GM18511 (cell line): ENCODE measurements at regions not wholly inside any gene's neighbourhood (a gene's known extent, or its start where the extent isn't known, plus 50 kb on each side); places are given as distances from the start of the nearest gene placed in this dataset.
"Not testable (repeated sequence)": the region's sequence is repeated elsewhere in the genome, so short reads cannot be mapped to it uniquely, and the experiment has no call there.

Source experiments
- ATAC-seq: cut with Tn5 transposase; IDR thresholded peaks from one replicate; pipeline ENCODE4 v1.9.1; 2021; ENCODE audit warnings: mild to moderate bottlenecking, moderate library complexity; ENCODE audit not compliant: unreplicated experiment

DNA sequence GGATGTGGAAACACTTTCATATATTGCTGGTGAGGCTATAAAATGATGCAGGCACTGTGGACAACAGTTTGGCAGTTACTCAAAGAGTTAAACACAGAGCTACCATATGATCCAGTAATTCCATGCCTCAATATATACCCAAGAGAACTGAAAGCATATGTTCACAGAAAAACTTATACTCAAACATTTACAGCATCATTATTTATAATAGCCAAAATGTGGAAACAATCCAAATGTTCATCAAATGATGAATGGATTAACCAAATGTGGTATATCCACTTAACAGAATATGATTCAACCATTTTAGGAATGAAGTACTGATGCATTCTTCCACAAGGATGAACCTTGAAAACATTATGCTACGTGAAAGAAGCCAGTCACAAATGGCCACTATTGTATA, 603.8 kb downstream of the IQCM start:
- no peak for ATAC-seq

DNA sequence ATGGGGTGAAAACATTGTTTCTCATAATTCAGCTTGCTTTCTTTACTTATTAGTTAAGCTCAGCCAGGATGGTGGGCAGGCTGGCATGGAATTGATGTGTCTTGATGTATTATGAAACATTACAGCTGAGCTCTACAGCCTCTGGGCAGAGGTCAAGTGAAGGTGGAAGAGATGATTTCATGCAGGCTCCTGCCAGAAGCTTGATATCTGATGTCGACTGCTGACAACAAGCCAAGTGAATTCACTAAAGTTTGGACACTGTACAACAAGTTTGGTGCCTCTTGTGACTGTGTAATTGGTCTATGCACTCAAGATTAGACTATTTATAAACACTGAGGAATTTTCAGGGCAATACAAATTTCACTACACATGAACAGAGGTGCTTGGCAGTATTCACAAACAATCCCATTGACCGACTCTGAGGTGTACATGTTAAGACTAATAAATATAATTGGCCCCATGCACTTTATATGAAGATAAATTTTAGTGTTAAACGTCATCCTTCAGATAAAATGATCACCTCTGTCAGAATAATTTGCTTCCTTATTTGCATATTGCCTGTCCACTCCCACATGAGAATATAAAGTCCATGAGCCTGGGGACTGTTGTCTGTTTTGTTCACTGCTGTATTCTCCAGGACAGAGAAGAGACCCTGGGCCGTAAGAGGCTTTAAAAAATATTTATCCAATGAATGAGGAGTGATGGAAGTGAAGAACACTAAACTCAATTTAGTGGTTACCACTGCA, 612.2 kb downstream of the IQCM start:
- no peak for ATAC-seq

DNA sequence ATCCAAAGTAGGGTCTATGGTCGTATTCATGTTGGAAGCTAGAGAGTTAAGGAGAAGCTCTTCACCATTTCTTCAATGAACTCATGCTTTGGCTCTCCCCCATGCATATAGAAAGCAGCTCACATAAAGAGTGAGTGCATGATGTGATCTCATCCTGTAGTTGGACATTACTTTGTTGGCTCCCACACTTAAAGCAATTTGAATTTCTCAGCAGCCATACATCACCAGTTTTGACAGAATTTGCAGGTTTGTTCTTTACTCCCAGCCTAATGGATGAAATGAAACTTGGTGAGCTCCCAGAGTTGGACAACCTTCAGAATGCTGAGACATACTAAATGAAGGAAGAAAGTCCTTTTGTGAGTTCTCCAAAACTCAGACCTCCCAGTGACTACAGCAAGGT, 613.5 kb downstream of the IQCM start:
- no peak for ATAC-seq

DNA sequence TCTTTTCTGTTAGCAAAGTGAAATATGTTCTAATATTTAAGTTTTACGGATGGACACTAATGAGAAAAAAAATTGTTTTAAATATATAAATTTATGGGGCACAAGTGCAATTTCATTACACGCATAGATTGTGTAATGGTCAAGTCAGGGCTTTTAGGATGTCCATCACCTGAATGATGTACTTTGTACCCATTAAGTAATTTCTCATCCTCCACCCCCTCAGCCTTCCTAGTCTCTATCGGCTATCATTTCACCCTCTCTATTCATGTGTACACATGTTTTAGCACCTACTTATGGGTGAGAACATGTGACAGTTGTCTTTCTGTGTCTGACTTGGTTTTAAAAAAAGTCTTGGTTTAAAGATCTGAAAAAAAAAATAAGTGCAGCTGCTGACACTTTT, 616.0 kb downstream of the IQCM start:
- no peak for ATAC-seq

DNA sequence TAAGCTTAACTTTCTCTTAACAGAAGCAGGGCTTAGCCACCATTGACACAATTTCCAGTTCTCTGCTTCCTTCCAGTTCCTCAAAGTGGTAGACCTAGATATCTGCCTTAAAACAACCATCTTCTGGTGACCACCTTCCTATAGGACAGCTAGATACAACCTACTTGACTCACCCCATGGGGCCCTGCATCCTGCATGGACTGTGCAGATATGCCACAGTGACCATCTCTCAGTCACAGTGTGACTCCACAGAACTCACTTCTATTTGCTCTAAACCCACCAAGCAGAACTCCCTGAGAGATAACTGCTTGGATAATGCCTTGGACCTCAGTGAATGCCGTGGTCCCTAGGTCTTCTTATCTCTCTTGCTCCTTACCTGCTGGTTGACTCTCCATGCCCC, 621.6 kb downstream of the IQCM start:
- ATAC-seq: no peak

DNA sequence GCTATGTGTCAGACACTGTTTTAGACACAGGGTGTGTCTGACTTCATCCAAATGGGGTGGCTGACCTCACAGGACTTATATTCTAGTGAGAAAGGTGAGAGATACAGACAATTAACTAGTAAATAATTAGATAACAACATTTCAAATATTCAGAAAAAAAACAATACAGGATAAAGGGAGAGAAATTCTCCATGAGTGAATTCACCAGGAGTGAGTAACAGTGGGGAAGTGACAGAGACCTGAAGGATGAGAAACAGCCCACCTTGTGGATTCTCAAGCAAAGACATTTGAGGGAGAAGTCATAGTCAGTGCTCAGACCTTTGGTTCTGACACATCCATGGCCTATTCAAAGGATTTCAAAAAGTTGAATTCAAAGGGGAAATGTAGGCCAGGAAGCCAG, 627.9 kb downstream of the IQCM start:
- ATAC-seq: no peak

DNA sequence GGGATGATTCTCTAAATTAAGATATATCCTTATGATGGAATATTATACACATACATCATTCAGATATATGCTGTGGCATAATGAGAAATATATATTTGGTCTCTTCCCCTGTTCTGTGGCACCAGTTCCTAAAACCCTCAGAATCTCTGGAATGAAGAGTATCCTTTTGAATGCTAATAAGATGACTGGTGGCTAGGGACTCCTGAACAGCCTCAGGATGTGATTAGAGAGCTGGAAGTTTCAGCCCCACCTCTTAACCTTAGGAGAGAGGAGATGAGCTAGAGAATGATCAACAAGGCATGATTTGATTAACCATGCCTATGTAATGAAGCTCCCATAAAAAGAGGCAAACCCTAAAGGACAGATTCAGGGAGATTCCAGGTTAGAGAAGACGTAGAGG, 632.0 kb downstream of the IQCM start:
- ATAC-seq: no peak

DNA sequence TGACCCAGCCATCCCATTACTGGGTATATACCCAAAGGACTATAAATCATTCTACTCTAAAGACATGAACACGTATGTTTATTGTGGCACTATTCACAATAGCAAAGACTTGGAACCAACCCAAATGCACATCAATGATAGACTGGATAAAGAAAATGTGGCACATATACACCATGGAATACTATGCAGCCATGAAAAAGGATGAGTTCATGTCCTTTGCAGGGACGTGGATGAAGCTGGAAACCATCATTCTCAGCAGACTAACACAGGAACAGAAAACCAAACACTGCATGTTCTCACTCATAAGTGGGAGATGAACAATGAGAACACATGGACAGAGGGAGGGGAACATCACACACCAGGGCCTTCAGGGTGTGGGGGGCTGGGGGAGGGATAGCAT, 634.2 kb downstream of the IQCM start:
- ATAC-seq: not testable (repeated sequence)

DNA sequence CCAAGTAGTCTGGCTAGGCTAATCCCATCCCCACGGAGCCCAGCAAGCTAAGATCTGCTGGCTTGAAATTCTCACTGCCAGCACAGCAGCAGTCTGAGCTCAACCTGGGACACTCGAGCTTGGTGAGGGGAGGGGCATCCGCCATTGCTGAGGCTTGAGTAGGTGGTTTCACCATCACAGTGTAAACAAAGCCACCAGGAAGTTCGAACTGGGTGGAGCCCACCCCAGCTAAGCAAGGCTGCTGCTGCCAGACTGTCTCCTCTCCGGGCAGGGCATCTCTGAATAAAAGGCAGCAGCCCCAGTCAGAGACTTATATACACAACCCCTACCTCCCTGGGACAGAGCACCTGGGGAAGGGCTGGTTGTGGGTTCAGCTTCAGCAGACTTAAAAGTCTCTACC, 639.6 kb downstream of the IQCM start:
- ATAC-seq: no peak

DNA sequence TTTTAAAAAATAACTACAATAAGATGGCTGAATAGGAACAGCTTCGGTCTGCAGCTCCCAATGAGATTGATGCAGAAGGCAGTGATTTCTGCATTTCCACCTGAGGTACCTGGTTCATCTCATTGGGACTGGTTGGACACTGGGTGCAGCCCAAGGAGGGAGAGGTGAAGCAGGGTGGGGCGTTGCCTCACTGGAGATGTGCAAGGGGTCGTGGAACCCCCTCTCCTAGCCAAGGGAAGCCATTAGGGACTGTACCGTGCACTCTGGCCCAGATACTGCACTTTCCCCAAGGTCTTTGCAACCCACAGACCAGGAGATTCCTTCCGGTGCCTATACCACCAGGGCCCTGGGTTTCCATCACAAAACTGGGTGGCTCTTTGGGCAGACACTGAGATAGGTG, 640.1 kb downstream of the IQCM start:
- no peak for ATAC-seq

DNA sequence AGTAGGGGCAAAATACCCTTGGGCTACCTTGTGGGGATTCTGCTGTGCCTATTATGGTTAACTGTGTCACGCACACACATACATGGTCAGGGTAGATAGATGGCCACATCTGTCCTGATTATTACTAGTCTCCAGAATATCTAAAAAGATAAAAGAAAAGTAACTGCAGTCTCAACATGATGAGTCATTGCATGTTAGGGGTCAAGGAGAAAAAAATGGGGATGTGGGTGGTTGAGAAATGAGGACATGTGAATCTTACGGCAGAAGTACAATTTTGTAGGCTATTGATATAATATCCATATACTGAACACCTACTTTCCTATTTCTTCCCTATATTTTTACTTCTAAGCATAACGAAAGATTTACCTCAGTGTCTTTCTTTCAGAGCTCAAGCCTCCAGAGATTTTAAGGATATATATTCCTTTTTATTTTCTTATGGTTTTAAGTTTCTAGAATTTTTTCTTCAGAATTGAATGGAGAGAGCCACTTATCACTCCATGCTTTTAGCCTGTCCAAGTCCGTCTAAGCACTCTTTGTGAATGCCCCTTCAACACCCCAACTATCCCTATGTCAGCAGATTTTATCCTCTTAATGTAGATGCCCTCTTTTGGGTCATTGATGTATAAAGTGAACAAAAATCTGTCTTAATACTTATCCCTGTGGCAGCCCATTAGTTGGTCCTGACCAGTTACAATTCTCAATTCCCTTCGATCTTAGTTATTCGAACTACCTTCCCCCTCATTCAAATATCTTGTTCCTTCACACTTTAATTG, 642.2 kb downstream of the IQCM start:
- ATAC-seq: no peak

DNA sequence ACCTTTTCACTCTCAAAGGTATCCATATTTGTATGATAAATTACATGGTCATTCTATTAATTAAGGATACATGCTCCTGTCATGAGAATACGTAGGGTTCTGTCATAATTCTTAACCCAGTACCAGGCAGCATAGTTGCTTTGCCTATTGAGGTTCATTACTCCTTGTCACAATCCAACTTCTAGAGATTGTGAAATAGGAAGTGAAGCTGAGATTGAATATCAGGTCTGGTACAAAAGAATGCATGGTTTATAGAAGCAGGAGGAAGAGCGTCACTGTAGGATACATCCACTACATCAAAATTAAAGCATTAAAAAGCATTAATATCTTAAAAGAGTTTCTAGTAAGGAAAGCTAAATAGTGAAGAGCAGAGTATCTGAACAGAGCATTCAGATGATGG, 647.0 kb downstream of the IQCM start:
- ATAC-seq: no peak

DNA sequence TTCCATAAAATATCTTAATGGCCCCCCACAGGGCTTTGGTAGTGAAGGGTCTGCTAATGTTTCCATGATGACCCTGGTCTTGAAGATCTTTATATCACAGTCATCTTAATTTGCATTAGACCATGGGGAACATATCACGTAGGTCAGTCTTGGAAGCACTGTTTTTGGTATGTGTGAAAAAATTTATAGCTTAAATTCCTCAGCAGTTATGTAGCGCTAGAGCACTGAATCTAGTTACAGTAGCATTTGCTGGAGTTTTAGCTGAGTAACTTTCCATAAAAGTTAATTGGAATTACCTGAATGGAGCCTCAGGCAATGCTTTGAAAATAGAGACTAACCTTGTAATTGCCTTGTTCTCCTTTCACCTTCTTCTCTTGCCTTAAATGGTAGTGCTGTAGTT, 648.8 kb downstream of the IQCM start:
- ATAC-seq: no peak

DNA sequence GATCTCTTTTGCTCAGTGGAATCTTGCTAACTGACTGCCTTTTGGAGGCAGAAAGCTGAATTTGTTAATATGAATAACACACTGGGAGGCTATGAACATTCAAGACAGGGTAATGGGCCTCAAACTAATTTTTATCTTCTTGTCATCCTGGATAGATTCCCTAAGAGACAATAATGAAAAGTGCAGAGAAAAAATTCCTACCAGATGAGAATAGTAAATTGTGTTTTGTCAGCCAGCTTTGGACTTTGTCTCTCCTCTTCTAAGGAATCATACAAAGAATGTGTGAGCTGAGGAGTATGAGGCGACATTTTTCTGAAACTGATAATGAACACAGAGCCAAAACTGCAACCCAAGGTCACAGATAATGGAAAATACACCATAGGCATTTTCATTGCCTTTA, 649.3 kb downstream of the IQCM start:
- no peak for ATAC-seq

DNA sequence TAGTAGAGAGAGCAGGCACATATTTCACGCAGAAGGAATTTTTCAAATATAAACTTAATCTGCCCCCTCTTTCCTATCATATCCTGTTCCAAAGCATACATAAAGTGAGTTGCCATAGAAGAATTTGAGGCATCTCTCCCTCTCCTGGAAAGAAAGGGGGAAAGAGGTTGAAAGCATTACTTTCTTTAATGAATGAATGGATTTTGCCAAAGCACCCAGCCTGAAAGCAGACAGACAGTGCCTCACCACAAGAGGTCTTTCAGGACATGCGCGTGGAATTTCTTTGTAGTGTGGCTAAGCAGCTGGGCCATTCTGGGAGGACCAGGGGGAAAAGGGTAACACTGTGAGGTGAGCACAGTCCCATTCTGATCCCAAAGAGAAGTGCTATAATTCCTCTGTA, 651.4 kb downstream of the IQCM start:
- ATAC-seq: no peak

DNA sequence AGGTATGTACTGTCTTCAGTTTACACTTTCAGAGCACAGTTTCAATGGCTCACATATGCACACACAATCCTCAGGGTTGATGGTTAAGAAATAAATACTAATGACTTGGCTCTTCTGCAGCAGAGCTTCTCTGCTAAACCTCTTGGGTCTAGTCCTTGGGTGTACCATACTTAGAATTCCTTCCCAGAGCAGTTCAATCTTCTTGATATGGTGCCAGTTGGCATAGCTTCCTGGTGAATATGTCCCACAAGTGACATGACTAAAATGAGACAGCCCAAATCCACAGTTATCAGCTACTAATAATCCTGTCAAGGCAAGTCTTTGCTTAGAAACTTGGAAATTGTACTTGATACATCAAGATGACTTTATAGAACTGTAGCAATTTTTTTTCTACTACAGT, 654.4 kb downstream of the IQCM start:
- no peak for ATAC-seq

DNA sequence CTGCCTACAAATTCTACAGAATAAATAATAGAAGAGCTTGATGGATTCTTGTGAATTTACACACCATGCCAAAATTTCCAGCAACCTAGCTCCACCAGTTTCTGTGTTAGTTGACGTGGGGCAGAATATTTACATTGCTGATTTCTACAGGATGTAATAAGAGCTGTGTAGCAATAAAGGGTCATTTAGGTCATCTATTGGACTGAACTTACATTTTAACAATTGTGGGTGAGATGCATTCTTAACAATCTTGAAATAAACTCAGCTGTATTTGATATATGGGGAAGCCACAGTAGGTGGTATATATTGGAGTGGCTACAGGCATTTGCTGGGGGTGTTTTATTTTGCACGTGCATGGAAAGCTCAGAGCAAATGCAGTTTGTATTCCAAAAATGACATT, 655.3 kb downstream of the IQCM start:
- ATAC-seq: no peak

DNA sequence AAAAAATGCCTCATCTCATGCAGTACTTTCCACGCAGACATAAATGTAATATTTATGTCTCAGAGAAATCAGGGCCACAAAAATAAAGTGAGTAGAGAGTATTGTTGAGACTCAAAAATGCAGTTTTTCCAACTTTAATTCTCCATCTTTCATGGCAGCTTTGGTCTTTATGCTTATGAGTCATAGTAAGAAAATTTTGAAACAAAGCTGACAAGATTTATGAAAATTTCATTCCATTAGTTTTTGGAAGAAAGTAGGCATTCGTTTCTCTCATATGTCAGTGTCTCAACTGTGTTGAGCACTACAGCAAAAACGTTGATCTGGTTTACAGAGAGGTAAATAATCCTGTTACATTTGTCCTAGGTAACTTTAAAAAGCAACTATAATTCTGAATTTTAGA, 656.8 kb downstream of the IQCM start:
- ATAC-seq: no peak

DNA sequence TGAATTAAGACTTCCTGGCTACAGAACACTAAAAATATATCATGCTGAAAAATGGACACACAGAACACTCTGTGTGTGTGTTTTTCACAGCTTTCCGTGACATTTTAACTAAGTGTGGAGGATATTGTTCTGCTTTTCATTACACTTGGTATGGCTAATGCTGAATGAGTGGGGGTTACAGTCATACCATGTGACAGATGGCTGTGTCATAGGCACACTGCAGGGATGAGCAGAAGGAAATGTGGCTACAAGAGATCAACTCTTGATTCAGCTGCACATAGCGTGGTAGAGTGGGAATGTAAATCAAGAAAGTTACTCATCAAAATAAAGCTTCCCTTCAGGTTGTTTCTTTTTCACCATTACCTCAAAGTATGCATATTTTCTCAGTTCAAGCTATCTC, 669.8 kb downstream of the IQCM start:
- ATAC-seq: no peak

DNA sequence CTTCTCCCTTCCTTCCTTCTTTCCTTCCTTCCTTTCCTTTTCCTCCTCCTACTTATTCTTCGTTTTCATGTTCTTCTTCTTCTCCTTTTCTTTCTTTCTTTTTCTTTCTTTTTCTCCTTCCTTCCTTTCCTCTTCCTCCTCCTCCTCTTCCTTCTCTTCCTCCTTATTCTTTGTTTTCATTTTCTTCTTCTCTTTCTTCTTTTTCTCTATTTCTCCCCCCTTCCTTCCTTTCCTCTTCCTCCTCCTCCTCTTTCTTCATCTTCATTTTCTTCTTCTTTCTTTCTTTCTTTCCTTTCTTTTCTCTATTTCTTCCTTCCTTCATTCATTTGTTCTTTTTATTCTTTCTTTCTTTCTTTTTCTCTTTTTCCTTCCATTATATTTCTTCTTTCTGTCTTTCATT, 671.6 kb downstream of the IQCM start:
- ATAC-seq: no peak

DNA sequence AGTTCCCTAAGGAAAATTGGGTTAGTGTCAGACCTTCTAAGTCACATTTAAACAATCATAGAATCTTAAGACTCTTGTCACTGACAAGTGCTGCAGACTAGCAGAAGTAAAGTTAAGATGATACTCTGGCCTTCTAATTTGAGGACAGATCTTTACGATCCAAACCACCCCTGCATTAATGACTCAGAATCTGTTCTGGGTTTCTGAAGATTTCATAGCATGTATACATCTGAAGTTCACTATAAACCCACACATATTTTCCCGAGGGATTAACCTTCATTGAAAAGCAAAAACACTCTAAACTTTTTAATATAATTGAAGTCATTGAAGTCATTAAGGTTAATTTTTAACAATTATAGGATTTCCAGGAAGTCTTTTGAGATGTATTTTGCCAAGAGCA, 674.3 kb downstream of the IQCM start:
- no peak for ATAC-seq

DNA sequence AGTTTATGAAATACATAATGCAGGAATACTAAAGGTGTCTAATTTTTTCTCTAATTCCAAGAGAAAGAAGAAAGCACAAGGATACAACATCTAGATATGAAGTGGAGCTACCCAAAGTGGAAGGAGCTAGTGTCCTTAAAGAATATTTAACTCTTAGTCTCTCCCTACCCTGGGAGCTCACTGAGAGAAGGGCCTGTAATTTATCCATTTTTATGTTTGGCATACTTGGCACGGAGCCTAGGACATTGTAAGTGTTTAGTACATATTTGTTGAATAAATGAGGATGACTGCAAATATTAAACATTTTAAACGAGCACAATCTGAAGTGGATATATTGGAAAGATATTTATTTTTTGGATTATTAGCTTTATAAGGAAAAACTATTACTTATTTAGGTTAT, 674.8 kb downstream of the IQCM start:
- ATAC-seq: no peak
